MM.1S (cell line): ENCODE measurements at regions not wholly inside any gene's neighbourhood (a gene's known extent, or its start where the extent isn't known, plus 50 kb on each side); places are given as distances from the start of the nearest gene placed in this dataset.

Source experiments
- DNase-seq: peaks from one replicate; pipeline ENCODE4 v3.0.0-alpha.2; 2015
- H2AFZ ChIP-seq: fragments of 300-600 bp; sonication (generic); 2 replicates; pipeline ENCODE4 v1.6.0; 2016; ENCODE audit warnings: antibody characterized with exemption, low read length
- H3F3A ChIP-seq: fragments of 300-600 bp; sonication (generic); 2 replicates; pipeline ENCODE4 v1.6.1; 2016; ENCODE audit warnings: mild to moderate bottlenecking, antibody characterized with exemption, low read length, moderate library complexity, mixed read lengths; ENCODE audit not compliant: insufficient read depth
- H3K27ac ChIP-seq: fragments of 300-600 bp; sonication (generic); 2 replicates; pipeline ENCODE4 v1.5.1; 2016; ENCODE audit warnings: mild to moderate bottlenecking, low read length
- H3K27me3 ChIP-seq: fragments of 300-600 bp; sonication (generic); replicated peaks from 2 replicates; pipeline ENCODE4 v1.6.0; 2016; ENCODE audit warnings: low read length; ENCODE audit not compliant: insufficient read depth
- H3K36me3 ChIP-seq: fragments of 300-600 bp; sonication (generic); replicated peaks from 2 replicates; pipeline ENCODE4 v1.6.1; 2016; ENCODE audit warnings: mild to moderate bottlenecking, low read length, mixed read lengths; ENCODE audit not compliant: insufficient read depth
- H3K4me1 ChIP-seq: fragments of 300-600 bp; sonication (generic); 2 replicates; pipeline ENCODE4 v1.6.1; 2016; ENCODE audit warnings: low read length, mixed read lengths
- H3K4me2 ChIP-seq: fragments of 300-600 bp; sonication (generic); 2 replicates; pipeline ENCODE4 v1.6.0; 2016; ENCODE audit warnings: low read depth, low read length
- H3K4me3 ChIP-seq: fragments of 300-600 bp; sonication (generic); 2 replicates; pipeline ENCODE4 v1.5.1; 2016; ENCODE audit warnings: low read length, mixed read lengths
- H3K79me2 ChIP-seq: fragments of 300-600 bp; sonication (generic); 2 replicates; pipeline ENCODE4 v1.6.1; 2016; ENCODE audit warnings: mixed run types, low read length, mixed read lengths
- H3K9ac ChIP-seq: fragments of 300-600 bp; sonication (generic); 2 replicates; pipeline ENCODE4 v1.6.1; 2016; ENCODE audit warnings: low read length, mixed read lengths
- H3K9me2 ChIP-seq: fragments of 300-600 bp; sonication (generic); replicated peaks from 2 replicates; pipeline ENCODE4 v1.6.1; 2016; ENCODE audit warnings: mild to moderate bottlenecking, low read length, mixed read lengths; ENCODE audit not compliant: insufficient read depth
- H3K9me3 ChIP-seq: fragments of 300-600 bp; sonication (generic); replicated peaks from 2 replicates; pipeline ENCODE4 v1.6.1; 2016; ENCODE audit warnings: mild to moderate bottlenecking, low read length, mixed read lengths; ENCODE audit not compliant: insufficient read depth
- H4K20me1 ChIP-seq: fragments of 300-600 bp; sonication (generic); 2 replicates; pipeline ENCODE4 v1.6.1; 2016; ENCODE audit warnings: mild to moderate bottlenecking, low read length, moderate library complexity, mixed read lengths; ENCODE audit not compliant: insufficient read depth
- CTCF ChIP-seq: fragments of 300-600 bp; sonication (generic); IDR thresholded peaks from 2 replicates; pipeline ENCODE4 v1.5.1; 2016; ENCODE audit warnings: antibody characterized with exemption, low read length, mixed read lengths
- EZH2 ChIP-seq: fragments of 300-600 bp; sonication (generic); optimal IDR thresholded peaks from 2 replicates; pipeline ENCODE3; 2017; ENCODE audit warnings: low read depth, mild to moderate bottlenecking, antibody characterized with exemption, low read length, mixed read lengths
- EZH2phosphoT487 ChIP-seq: fragments of 300-600 bp; sonication (generic); IDR thresholded peaks from 2 replicates; pipeline ENCODE4 v1.6.1; 2018; ENCODE audit warnings: antibody characterized with exemption, low read length

- peak; percentile 17 for DNase-seq
- H3K9ac ChIP-seq = no peak overlapping the region
- no peak overlapping the region for H3K27ac ChIP-seq
- peak overlapping the region; percentile 12; the same call in 1 of the 2 replicates for H3K4me2 ChIP-seq
- H3K9me3 ChIP-seq = no peaks in the 10 kb centered on the region
- H3F3A ChIP-seq = no peaks in the 10 kb centered on the region; the same call in 1 of the 2 replicates
- H4K20me1 ChIP-seq = no peaks in the 10 kb centered on the region
- no peaks in the 10 kb centered on the region for H3K27me3 ChIP-seq
- no peaks in the 10 kb centered on the region for H3K9me2 ChIP-seq
- no peaks in the 10 kb centered on the region for H3K36me3 ChIP-seq
- H3K4me3 ChIP-seq = no peak overlapping the region
- TF ChIP-seq EZH2phosphoT487 = no peak
- no peak for TF ChIP-seq CTCF
- no peak for TF ChIP-seq EZH2
- 0 out of 2 replicates have a peak, but pooled peaks cover 3% of the 10 kb centered on the region for H3K79me2 ChIP-seq
- no peak overlapping the region for H2AFZ ChIP-seq
- H3K4me1 ChIP-seq = peaks cover 12% of the 10 kb centered on the region
Observed at GRCh38 chrX:51825436-51825835, 68.0 kb upstream of the MAGED1 start.

- Histone ChIP-seq H3K4me2 (no peak overlapping the region), H2AFZ (no peak overlapping the region), H3K9me3 (no peaks in the 10 kb centered on the region), H3K9ac (no peak overlapping the region), H3K27ac (no peak overlapping the region), H4K20me1 (no peaks in the 10 kb centered on the region), H3K4me3 (no peak overlapping the region), H3K9me2 (no peaks in the 10 kb centered on the region), H3K79me2 (no peaks in the 10 kb centered on the region), H3K27me3 (no peaks in the 10 kb centered on the region), H3F3A (no peaks in the 10 kb centered on the region), H3K36me3 (no peaks in the 10 kb centered on the region), H3K4me1 (no peaks in the 10 kb centered on the region)
- no peak for DNase-seq
- TF ChIP-seq CTCF (no peak), EZH2 (no peak), EZH2phosphoT487 (no peak)
Observed at GRCh38 chrX:51834076-51834475, 59.3 kb upstream of the MAGED1 start.

- Histone ChIP-seq H3K27me3 (no peaks in the 10 kb centered on the region), H4K20me1 (no peaks in the 10 kb centered on the region), H3K27ac (no peak overlapping the region), H3K4me1 (no peaks in the 10 kb centered on the region), H3F3A (no peaks in the 10 kb centered on the region), H2AFZ (no peak overlapping the region), H3K4me2 (no peak overlapping the region), H3K9me2 (no peaks in the 10 kb centered on the region), H3K4me3 (no peak overlapping the region), H3K79me2 (no peaks in the 10 kb centered on the region), H3K36me3 (no peaks in the 10 kb centered on the region), H3K9ac (no peak overlapping the region), H3K9me3 (no peaks in the 10 kb centered on the region)
- no peak for DNase-seq
- TF ChIP-seq CTCF (no peak), EZH2phosphoT487 (no peak), EZH2 (no peak)
Observed at GRCh38 chrX:51836823-51837222, 56.6 kb upstream of the MAGED1 start.
